ENCODE measurements at regions not wholly inside any gene's neighbourhood (a gene's known extent, or its start where the extent isn't known, plus 50 kb on each side); places are given as distances from the start of the nearest gene placed in this dataset.
"Not testable (repeated sequence)": the region's sequence is repeated elsewhere in the genome, so short reads cannot be mapped to it uniquely, and the experiment has no call there.

GRCh38 chr14:27267876-27268275, 670.0 kb upstream of the NOVA1 start:
- DNase-seq = no peak

- DNase-seq = no peak
Observed at GRCh38 chr14:27270716-27271115, 672.9 kb upstream of the NOVA1 start.

GRCh38 chr14:27278341-27278740, 680.5 kb upstream of the NOVA1 start:
- DNase-seq = no peak

GRCh38 chr14:27305441-27305945, 707.7 kb upstream of the NOVA1 start:
- no peak for DNase-seq

- DNase-seq = not testable (repeated sequence)
Observed at GRCh38 chr14:27312730-27313129, 714.9 kb upstream of the NOVA1 start.

DNA sequence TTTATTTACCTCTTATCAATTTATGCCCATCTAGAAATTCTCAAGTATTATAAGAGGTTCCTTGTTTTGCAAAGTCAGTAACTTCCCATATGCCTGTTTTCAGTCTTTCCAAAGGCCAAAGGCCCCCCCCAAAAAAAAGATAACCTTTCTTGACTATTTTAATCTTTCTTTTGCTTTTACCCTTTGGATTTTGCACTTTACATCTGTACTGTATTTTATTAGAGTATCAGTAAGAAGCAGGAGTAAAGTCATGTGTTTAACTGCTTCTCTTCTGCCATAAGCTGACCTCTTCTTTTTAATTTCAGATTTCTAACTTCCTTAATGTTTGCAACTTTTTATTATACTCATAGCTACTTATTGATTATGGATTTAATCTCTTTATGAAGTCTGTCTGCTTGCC, 716.4 kb upstream of the NOVA1 start:
- DNase-seq = no peak

DNA sequence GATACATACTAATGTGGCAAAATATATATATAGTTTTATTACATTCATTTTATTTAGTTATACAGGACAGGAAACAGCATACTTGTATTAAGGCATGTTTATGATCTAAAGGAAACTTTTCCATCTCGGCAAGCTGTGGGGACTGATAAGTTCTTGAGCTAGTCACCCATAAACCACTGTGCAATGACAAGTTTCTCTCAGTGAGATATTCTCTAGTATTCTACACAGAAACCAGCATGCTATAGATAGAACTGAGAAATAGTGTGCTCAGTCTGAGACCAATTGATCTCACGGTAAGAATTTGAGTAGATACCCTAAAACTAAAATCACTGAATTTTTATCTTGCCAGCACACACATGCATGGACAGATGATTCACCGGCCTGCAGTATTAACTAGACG, 717.6 kb upstream of the NOVA1 start:
- no peak for DNase-seq

GRCh38 chr14:27315947-27316346, 718.1 kb upstream of the NOVA1 start:
- DNase-seq = no peak

DNA sequence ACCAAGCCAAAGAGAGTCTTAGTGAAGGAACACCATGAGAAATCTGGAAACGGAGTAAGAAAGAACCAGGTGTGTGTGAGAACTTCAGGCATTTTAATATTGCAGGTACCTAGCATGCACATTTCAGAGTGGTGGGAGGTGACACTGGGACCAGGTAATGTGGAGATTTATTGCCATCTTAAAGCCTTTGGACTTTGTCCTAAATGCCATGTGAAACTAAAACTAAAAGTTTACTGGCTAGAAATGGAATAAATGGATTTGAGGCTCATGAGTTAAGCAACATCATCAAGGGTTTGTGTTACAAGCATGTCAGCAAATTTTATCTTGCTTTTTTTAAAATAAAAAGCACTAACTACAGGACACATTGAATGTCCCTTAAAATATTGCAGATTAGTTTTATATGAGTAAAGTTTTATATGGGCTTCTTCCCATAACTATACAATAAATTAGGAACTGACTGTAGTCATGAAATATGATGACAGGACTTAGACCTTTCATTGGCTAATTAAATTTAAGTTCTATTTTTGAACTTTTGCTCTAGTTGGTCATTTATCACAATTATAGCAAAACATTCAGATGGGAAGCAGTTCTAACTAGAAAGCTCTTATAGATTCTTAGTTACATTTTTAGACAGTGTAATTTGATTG, 721.1 kb upstream of the NOVA1 start:
- no peak for DNase-seq

DNA sequence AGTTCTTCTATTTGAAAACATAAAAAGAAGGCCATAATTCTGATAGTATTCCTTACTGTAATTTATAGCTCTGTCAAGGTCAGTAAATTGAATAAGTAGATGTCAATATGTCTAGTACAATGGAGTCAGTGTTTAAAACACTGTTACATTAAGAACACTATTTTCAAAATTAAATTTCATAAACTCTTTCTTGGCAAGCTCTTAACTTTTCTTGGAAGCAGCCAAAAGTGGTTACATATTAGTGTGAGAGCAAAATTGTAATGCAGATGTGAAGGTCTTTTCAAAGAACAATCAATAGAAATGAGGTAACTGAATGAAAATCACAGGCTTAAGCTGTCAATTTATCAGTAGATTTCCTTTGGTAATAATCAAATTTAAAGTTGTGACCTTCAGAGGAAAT, 722.4 kb upstream of the NOVA1 start:
- DNase-seq = no peak

DNA sequence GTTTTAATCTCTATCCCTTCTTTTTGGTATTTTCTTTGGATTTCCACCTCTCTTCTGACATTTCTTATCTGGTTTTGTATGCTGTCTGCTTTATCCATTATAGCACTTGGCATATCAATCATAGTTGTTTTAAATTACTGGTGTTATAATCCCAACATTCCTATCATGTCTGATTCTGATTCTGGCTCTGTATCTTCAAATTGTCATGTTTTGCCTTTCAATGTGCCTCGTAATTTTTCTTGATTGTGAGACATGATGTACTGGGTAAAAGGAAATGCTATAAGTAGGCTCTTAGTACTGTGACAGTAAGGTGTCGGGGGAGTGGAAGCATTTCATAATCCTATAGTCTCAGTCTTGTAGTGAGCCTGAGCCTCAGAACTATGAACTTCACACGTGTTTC, 729.3 kb upstream of the NOVA1 start:
- no peak for DNase-seq

- no peak for DNase-seq
Observed at GRCh38 chr14:27338012-27338411, 740.2 kb upstream of the NOVA1 start.

DNA sequence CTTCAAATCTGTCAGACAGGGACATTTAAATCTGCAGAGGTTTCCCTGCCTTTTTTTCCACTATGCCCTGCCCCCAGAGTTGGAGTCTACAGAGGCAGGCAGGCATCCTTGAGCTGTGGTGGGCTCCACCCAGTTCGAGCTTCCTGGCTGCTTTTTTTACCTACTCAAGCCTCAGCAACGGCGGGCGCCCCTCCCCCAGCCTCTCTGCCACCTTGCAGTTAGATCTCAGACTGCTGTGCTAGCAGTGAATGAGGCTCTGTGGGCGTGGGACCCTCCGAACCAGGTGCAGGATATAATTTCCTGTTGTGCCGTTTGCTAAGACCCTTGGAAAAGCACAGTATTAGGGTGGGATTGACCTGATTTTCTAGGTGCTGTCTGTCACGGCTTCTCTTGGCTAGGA, 765.2 kb upstream of the NOVA1 start:
- not testable (repeated sequence) for DNase-seq

GRCh38 chr14:27366596-27366995, 768.8 kb upstream of the NOVA1 start:
- no peak for DNase-seq

GRCh38 chr14:27367345-27367744, 769.5 kb upstream of the NOVA1 start:
- no peak for DNase-seq

- DNase-seq = no peak
Observed at GRCh38 chr14:27370074-27370473, 772.2 kb upstream of the NOVA1 start.

GRCh38 chr14:27370775-27371174, 772.9 kb upstream of the NOVA1 start:
- no peak for DNase-seq

- no peak for DNase-seq
Observed at GRCh38 chr14:27371209-27371608, 773.4 kb upstream of the NOVA1 start.

- DNase-seq = no peak
Observed at GRCh38 chr14:27371868-27372267, 774.0 kb upstream of the NOVA1 start.

- DNase-seq = no peak
Observed at GRCh38 chr14:27372771-27373170, 774.9 kb upstream of the NOVA1 start.

- no peak for DNase-seq
Observed at GRCh38 chr14:27384124-27384523, 786.3 kb upstream of the NOVA1 start.

GRCh38 chr14:27386391-27386790, 788.6 kb upstream of the NOVA1 start:
- DNase-seq = no peak

DNA sequence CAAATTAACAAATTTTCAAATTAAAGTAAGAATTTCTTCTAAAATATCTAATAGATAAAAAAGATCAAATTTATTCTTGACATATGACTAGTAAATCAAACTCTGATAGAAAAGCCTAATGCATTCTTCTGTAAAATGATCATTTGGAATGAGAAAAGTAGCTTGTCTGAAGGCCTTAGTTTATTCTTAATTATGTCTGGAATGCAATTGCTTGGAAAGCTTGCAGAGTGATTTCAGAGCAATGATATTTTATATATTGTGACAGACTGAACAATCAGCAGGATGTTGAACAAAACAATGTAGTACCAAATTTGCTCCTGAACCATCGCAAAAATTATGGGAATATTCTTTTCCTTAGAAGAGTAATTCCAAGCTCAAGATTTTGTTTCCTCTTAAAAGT, 789.6 kb upstream of the NOVA1 start:
- no peak for DNase-seq

GRCh38 chr14:27389402-27389801, 791.6 kb upstream of the NOVA1 start:
- no peak for DNase-seq

DNA sequence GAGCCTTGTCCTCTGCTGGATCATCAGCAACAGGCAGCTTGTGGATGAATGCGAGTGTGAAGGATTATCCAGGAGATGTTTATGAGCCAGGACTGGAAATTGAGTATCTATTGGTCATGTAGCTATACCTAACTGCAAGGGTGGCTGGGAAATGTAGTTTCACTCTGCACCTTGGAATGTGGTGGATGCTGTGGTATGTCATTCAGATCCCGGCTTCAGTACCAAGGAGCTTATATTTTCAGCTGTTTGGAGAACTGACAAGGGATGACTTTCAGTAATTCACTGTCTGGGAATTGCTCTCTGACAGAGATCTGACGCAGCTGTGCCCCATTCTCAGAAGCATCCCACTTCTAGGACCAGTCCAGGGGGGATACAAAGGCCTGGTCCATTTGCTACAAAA, 792.3 kb upstream of the NOVA1 start:
- DNase-seq = no peak
